GM23338 (cell line): ENCODE measurements at regions not wholly inside any gene's neighbourhood (a gene's known extent, or its start where the extent isn't known, plus 50 kb on each side); places are given as distances from the start of the nearest gene placed in this dataset.

ENCODE experiments used
- ATAC-seq: fragments of 200-7000 bp; cut with Tn5 transposase; 3 replicates; pipeline ENCODE4 v1.9.1; 2020
- DNase-seq: peaks from one replicate; pipeline ENCODE4 v3.0.0-alpha.2; 2015; ENCODE audit warnings: low spot score
- H2AFZ ChIP-seq: fragments of 200-600 bp; sonication (generic); 2 replicates; pipeline ENCODE4 v1.8.0; 2016; ENCODE audit warnings: antibody characterized with exemption, mild to moderate bottlenecking, moderate library complexity
- H3F3A ChIP-seq: fragments of 200-600 bp; sonication (generic); replicated peaks from 2 replicates; pipeline ENCODE4 v1.8.0; 2017; ENCODE audit warnings: antibody characterized with exemption, mixed run types, low read depth
- H3K27ac ChIP-seq: fragments of 200-600 bp; sonication (generic); 2 replicates; pipeline ENCODE4 v1.6.1; 2016; ENCODE audit warnings: low read depth
- H3K27me3 ChIP-seq: fragments of 200-600 bp; sonication (generic); 2 replicates; pipeline ENCODE4 v1.8.0; 2016; ENCODE audit warnings: mild to moderate bottlenecking, mixed run types, moderate library complexity; ENCODE audit not compliant: insufficient read depth
- H3K36me3 ChIP-seq: fragments of 200-600 bp; sonication (generic); 2 replicates; pipeline ENCODE4 v1.8.0; 2016; ENCODE audit warnings: mild to moderate bottlenecking; ENCODE audit not compliant: insufficient read depth
- H3K4me1 ChIP-seq: fragments of 200-600 bp; sonication (generic); 2 replicates; pipeline ENCODE4 v1.8.0; 2016; ENCODE audit warnings: mild to moderate bottlenecking, moderate library complexity; ENCODE audit not compliant: insufficient read depth
- H3K4me2 ChIP-seq: fragments of 200-600 bp; sonication (generic); 2 replicates; pipeline ENCODE4 v1.7.1; 2017; ENCODE audit warnings: mixed run types
- H3K4me3 ChIP-seq: fragments of 200-600 bp; sonication (generic); 2 replicates; pipeline ENCODE4 v1.6.1; 2016; ENCODE audit warnings: mixed run types
- H3K79me2 ChIP-seq: fragments of 200-600 bp; sonication (generic); replicated peaks from 2 replicates; pipeline ENCODE4 v1.8.0; 2017; ENCODE audit warnings: mild to moderate bottlenecking; ENCODE audit not compliant: insufficient read depth
- H3K9me2 ChIP-seq: fragments of 200-600 bp; sonication (generic); 2 replicates; pipeline ENCODE4 v1.8.0; 2017; ENCODE audit not compliant: insufficient read depth
- H4K20me1 ChIP-seq: fragments of 200-600 bp; sonication (generic); replicated peaks from 2 replicates; pipeline ENCODE4 v1.8.0; 2017; ENCODE audit warnings: mild to moderate bottlenecking; ENCODE audit not compliant: insufficient read depth
- H3K27ac Mint-ChIP-seq: 2 replicates; pipeline ENCODE4 v1.8.0; 2020; ENCODE audit warnings: inconsistent platforms, mild to moderate bottlenecking, moderate library complexity, mixed read lengths
- H3K27me3 Mint-ChIP-seq: 3 replicates; pipeline ENCODE4 v1.8.0; 2022; ENCODE audit warnings: low read depth, mild to moderate bottlenecking, moderate library complexity, mixed read lengths, inconsistent platforms; ENCODE audit not compliant: insufficient read depth, poor library complexity
- H3K36me3 Mint-ChIP-seq: 3 replicates; pipeline ENCODE4 v1.8.0; 2021; ENCODE audit warnings: low read depth, mild to moderate bottlenecking, inconsistent platforms, moderate library complexity, mixed read lengths
- H3K4me1 Mint-ChIP-seq: 3 replicates; pipeline ENCODE4 v1.8.0; 2020; ENCODE audit warnings: mild to moderate bottlenecking, inconsistent platforms, mixed read lengths
- H3K4me3 Mint-ChIP-seq: 3 replicates; pipeline ENCODE4 v1.8.0; 2021; ENCODE audit warnings: moderate library complexity, mild to moderate bottlenecking, inconsistent platforms, mixed read lengths
- H3K9me3 Mint-ChIP-seq: 3 replicates; pipeline ENCODE4 v1.8.0; 2020; ENCODE audit warnings: moderate library complexity, mild to moderate bottlenecking, inconsistent platforms, mixed read lengths
- CREB1 ChIP-seq: fragments of 250-450 bp; sonication (Bioruptor Pico); IDR thresholded peaks from 2 replicates; pipeline ENCODE4 v1.5.0; 2020; ENCODE audit warnings: low read depth, mild to moderate bottlenecking, moderate library complexity
- CTCF ChIP-seq, 2 experiments: fragments of 200-600 bp in 1 of 2; sonication (generic) in 1 of 2; conservative IDR thresholded peaks; 2 replicates each; pipeline versions ENCODE4 v1.5.1 to v1.6.1; 2016 to 2017; ENCODE audit warnings: antibody characterized with exemption in 2 of 2, low read depth in 2 of 2, mild to moderate bottlenecking in 2 of 2, moderate library complexity in 1 of 2
- EZH2 ChIP-seq: fragments of 200-600 bp; sonication (generic); IDR thresholded peaks from one replicate; pipeline ENCODE4 v1.8.0; 2017; ENCODE audit warnings: antibody characterized with exemption, mild to moderate bottlenecking, low read depth; ENCODE audit not compliant: unreplicated experiment
- POLR2AphosphoS5 ChIP-seq: IDR thresholded peaks from 2 replicates; pipeline ENCODE4 v1.6.1; 2016; ENCODE audit warnings: antibody characterized with exemption, low read depth
- STAT1 ChIP-seq: IDR thresholded peaks from one replicate; pipeline ENCODE4 v1.6.1; 2016; ENCODE audit warnings: antibody characterized with exemption; ENCODE audit not compliant: unreplicated experiment
- ZNF331 ChIP-seq: fragments of 250-450 bp; sonication (Bioruptor Pico); IDR thresholded peaks from 2 replicates; pipeline ENCODE4 v1.5.0; 2020; ENCODE audit warnings: low read depth, mild to moderate bottlenecking, moderate library complexity
- ZNF462 ChIP-seq: fragments of 250-450 bp; sonication (Bioruptor Pico); IDR thresholded peaks from 2 replicates; pipeline ENCODE4 v1.5.0; 2020; ENCODE audit warnings: mild to moderate bottlenecking, moderate library complexity

- H3F3A ChIP-seq, result no peaks in the 10 kb centered on the region
- no peak overlapping the region for H3K27ac Mint-ChIP-seq
- H3K27ac ChIP-seq, result no peak overlapping the region
- no peaks in the 10 kb centered on the region for H3K4me1 ChIP-seq
- H3K36me3 Mint-ChIP-seq, result peaks cover 34% of the 10 kb centered on the region
- H3K4me1 Mint-ChIP-seq, result no peaks in the 10 kb centered on the region; the same call in 2 of the 3 replicates
- H3K36me3 ChIP-seq, result peaks cover 7% of the 10 kb centered on the region; the same call in 1 of the 2 replicates
- H3K79me2 ChIP-seq, result no peaks in the 10 kb centered on the region
- no peaks in the 10 kb centered on the region for H3K9me2 ChIP-seq
- H3K4me2 ChIP-seq, result no peak overlapping the region
- no peaks in the 10 kb centered on the region for H3K27me3 Mint-ChIP-seq
- H3K4me3 ChIP-seq, result no peak overlapping the region
- ATAC-seq (no peak), DNase-seq (no peak)
- no peak overlapping the region for H2AFZ ChIP-seq
- H3K27me3 ChIP-seq, result no peaks in the 10 kb centered on the region
- H3K4me3 Mint-ChIP-seq, result no peak overlapping the region
- no peaks in the 10 kb centered on the region for H4K20me1 ChIP-seq
- no peak for TF ChIP-seq ZNF462
- TF ChIP-seq CREB1 (CRISPR knock-in tag), result no peak
- no peak for TF ChIP-seq EZH2
- no peak for TF ChIP-seq POLR2AphosphoS5
- no peak for TF ChIP-seq ZNF331
- no peak for TF ChIP-seq STAT1
- H3K9me3 Mint-ChIP-seq, result peaks cover 31% of the 10 kb centered on the region
Observed at GRCh38 chr13:31670831-31671617, 68.3 kb upstream of the RXFP2 start.

- no peak for DNase-seq
- Histone ChIP-seq H3K4me2 (no peak overlapping the region), H3K79me2 (no peaks in the 10 kb centered on the region), H3F3A (no peaks in the 10 kb centered on the region), H4K20me1 (no peaks in the 10 kb centered on the region), H3K36me3 (no peaks in the 10 kb centered on the region), H3K27me3 (no peaks in the 10 kb centered on the region), H3K9me2 (no peaks in the 10 kb centered on the region), H3K4me3 (no peak overlapping the region), H3K4me1 (no peaks in the 10 kb centered on the region), H2AFZ (no peak overlapping the region), H3K27ac (no peak overlapping the region)
- Mint-ChIP-seq H3K27me3 (no peaks in the 10 kb centered on the region), H3K4me1 (no peaks in the 10 kb centered on the region), H3K9me3 (peaks cover 10% of the 10 kb centered on the region), H3K36me3 (peaks cover 7% of the 10 kb centered on the region), H3K27ac (no peak overlapping the region), H3K4me3 (no peak overlapping the region)
- no peak for ATAC-seq
- TF ChIP-seq CTCF (conservative IDR thresholded peaks at IDR 0.05; ENCODE audit: low read depth in 2 of 2), result no peak
- TF ChIP-seq POLR2AphosphoS5, result no peak
Observed at GRCh38 chr13:31674051-31674450, 65.3 kb upstream of the RXFP2 start.
